Esophagus squamous epithelium (tissue), 4 donors: ENCODE measurements at regions not wholly inside any gene's neighbourhood (a gene's known extent, or its start where the extent isn't known, plus 50 kb on each side); places are given as distances from the start of the nearest gene placed in this dataset.

Experiments
- POLR2A ChIP-seq, 4 donors: fragments of 450-650 bp; IDR thresholded peaks; one replicate each; pipeline ENCODE4 v1.6.1; 2017; ENCODE audit warnings: antibody characterized with exemption in 4 of 4, mild to moderate bottlenecking in 4 of 4, moderate library complexity in 3 of 4
- TF ChIP-seq, protein P1 (sequence below), 6 experiments: fragments of 450-650 bp in 4 of 6; fragments of 200-600 bp in 2 of 6; sonication (generic) in 2 of 6; IDR thresholded peaks; one replicate each; pipeline ENCODE4 v1.5.1; 2016 to 2019; ENCODE audit warnings: antibody characterized with exemption in 6 of 6, mild to moderate bottlenecking in 4 of 6, moderate library complexity in 4 of 6

DNA sequence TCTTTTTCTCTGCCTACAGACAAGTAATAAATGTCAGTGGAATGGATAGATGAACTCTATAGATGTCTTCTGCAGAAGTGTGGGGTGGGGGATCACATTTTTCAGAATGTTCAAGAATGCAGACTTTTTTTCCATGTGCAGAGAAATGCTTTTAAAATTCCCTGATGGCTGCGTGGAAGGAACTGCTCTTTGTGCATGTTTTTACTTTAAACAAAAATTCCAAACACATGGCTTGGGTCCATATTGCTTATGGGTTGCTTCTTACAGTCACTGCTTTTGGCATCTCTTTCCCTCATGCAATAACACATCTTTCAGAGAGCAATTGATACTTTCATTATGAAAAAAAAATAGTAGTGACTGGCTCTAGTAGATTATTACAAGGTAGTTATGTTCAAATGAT, 1053.6 kb downstream of the NLGN4Y start:
- TF ChIP-seq POLR2A (IDR thresholded peaks at IDR 0.05): no peak
- TF ChIP-seq, protein P1, sequence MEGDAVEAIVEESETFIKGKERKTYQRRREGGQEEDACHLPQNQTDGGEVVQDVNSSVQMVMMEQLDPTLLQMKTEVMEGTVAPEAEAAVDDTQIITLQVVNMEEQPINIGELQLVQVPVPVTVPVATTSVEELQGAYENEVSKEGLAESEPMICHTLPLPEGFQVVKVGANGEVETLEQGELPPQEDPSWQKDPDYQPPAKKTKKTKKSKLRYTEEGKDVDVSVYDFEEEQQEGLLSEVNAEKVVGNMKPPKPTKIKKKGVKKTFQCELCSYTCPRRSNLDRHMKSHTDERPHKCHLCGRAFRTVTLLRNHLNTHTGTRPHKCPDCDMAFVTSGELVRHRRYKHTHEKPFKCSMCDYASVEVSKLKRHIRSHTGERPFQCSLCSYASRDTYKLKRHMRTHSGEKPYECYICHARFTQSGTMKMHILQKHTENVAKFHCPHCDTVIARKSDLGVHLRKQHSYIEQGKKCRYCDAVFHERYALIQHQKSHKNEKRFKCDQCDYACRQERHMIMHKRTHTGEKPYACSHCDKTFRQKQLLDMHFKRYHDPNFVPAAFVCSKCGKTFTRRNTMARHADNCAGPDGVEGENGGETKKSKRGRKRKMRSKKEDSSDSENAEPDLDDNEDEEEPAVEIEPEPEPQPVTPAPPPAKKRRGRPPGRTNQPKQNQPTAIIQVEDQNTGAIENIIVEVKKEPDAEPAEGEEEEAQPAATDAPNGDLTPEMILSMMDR (IDR thresholded peaks at IDR 0.05): no peak
